Progenitor cell of endocrine pancreas (in vitro differentiated cells): ENCODE measurements at regions not wholly inside any gene's neighbourhood (a gene's known extent, or its start where the extent isn't known, plus 50 kb on each side); places are given as distances from the start of the nearest gene placed in this dataset.
A peak's percentile ranks its signal among the peaks of the same experiment; 100 is the strongest.
"Not testable (repeated sequence)": the region's sequence is repeated elsewhere in the genome, so short reads cannot be mapped to it uniquely, and the experiment has no call there.

Source experiments
- DNase-seq: peaks from one replicate; pipeline ENCODE4 v3.0.0; 2021; ENCODE audit warnings: low spot score; ENCODE audit not compliant: unreplicated experiment
- H3K27ac Mint-ChIP-seq: 2 replicates; pipeline ENCODE4 v1.8.0; 2021; ENCODE audit warnings: mild to moderate bottlenecking, moderate library complexity, mixed read lengths
- H3K27me3 Mint-ChIP-seq: 2 replicates; pipeline ENCODE4 v1.8.0; 2021; ENCODE audit warnings: mixed read lengths
- H3K36me3 Mint-ChIP-seq: 2 replicates; pipeline ENCODE4 v1.8.0; 2022; ENCODE audit warnings: mixed read lengths; ENCODE audit not compliant: insufficient read depth
- H3K4me1 Mint-ChIP-seq: 2 replicates; pipeline ENCODE4 v1.8.0; 2021; ENCODE audit warnings: low read depth, mixed read lengths
- H3K4me3 Mint-ChIP-seq: 2 replicates; pipeline ENCODE4 v1.8.0; 2021; ENCODE audit warnings: low read depth, mild to moderate bottlenecking, moderate library complexity, mixed read lengths
- H3K9me3 Mint-ChIP-seq: 2 replicates; pipeline ENCODE4 v1.8.0; 2021; ENCODE audit warnings: low read depth, mixed read lengths
- TF ChIP-seq, protein P1 (sequence below): fragments of 200-600 bp; sonication (generic); IDR thresholded peaks from one replicate; pipeline ENCODE4 v1.5.0; 2021; ENCODE audit warnings: antibody characterized with exemption, mild to moderate bottlenecking; ENCODE audit not compliant: unreplicated experiment

DNA sequence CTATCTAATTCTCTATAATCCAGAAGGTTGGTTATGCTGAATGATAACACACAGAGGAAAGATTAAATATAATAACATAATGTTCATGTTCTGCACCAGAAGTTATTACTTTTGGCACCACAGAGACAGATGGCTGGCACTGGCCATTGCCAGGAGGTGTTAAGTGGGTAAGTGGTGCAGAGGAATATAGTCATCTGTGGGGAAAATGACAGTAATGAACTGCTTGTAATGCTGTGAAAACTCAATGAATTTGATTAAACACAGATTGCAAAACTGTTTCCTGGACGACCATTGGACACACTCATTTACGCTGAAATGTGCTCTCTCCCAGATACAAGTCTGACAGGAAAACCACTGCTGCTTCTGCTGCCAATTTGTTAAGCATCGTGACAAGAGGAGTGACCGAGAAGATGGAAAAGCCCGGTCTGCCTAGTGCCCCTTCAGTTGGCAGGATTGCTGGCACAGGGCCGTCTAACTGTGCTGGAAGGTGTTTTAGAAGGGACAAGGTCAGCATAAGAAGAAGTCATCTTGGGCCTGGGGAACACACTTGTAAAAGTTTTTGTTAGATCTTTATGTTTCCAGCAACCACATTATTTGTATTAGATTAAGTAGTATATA, 567.4 kb downstream of the CBLN4 start:
- no peak for DNase-seq
- Mint-ChIP-seq H3K27me3 (no peaks in the 10 kb centered on the region), H3K27ac (no peak overlapping the region), H3K9me3 (no peaks in the 10 kb centered on the region), H3K4me3 (no peak overlapping the region), H3K4me1 (no peaks in the 10 kb centered on the region), H3K36me3 (no peaks in the 10 kb centered on the region)
- TF ChIP-seq, protein P1, sequence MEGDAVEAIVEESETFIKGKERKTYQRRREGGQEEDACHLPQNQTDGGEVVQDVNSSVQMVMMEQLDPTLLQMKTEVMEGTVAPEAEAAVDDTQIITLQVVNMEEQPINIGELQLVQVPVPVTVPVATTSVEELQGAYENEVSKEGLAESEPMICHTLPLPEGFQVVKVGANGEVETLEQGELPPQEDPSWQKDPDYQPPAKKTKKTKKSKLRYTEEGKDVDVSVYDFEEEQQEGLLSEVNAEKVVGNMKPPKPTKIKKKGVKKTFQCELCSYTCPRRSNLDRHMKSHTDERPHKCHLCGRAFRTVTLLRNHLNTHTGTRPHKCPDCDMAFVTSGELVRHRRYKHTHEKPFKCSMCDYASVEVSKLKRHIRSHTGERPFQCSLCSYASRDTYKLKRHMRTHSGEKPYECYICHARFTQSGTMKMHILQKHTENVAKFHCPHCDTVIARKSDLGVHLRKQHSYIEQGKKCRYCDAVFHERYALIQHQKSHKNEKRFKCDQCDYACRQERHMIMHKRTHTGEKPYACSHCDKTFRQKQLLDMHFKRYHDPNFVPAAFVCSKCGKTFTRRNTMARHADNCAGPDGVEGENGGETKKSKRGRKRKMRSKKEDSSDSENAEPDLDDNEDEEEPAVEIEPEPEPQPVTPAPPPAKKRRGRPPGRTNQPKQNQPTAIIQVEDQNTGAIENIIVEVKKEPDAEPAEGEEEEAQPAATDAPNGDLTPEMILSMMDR, result no peak

DNA sequence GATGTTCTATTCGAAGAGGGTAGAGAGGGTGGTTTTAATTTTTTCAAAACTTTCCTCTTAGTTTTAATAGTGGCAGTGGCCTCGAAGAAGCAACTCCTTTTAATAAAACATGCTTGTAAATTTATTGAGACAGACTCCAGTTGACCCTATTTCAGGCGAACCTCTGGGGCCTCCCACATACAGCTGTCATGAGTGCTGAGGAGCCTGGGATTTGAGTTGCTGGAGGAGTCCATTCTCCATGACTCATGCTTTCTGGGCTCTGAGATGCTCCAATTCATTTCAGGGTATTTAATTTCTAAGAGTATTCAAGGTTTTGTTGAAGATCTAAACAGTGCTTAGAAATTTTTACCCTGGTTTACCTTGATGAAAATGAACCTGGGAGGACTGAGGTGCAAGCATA, 580.4 kb downstream of the CBLN4 start:
- TF ChIP-seq, protein P1, result no peak
- DNase-seq, result no peak
- Mint-ChIP-seq H3K9me3 (no peaks in the 10 kb centered on the region), H3K27ac (no peak overlapping the region), H3K4me1 (no peaks in the 10 kb centered on the region), H3K36me3 (no peaks in the 10 kb centered on the region), H3K27me3 (peaks cover 6% of the 10 kb centered on the region), H3K4me3 (no peak overlapping the region)

DNA sequence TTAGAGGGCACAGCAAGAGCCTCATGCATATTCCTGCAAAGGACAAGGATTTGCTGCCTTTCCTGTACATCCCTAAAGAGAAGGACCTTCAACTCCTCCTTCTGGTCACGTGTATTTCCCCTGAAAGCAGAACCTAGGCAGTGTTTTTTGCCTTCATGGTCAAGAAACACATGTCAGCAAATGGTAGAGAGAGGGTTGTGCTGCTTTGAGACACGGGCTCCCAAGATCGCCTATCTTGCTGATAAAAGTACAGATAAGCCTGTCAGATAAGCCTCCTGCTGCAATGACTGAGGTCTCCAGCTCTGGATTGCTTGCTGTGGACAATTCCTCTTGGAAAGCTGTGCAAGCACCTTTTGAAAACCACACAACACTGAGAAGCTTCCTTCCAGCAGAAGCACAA, 580.8 kb downstream of the CBLN4 start:
- peaks cover 10% of the 10 kb centered on the region for H3K27me3 Mint-ChIP-seq
- DNase-seq, result no peak
- no peaks in the 10 kb centered on the region for H3K9me3 Mint-ChIP-seq
- H3K4me3 Mint-ChIP-seq, result no peak overlapping the region
- no peaks in the 10 kb centered on the region for H3K4me1 Mint-ChIP-seq
- H3K36me3 Mint-ChIP-seq, result no peaks in the 10 kb centered on the region
- no peak overlapping the region for H3K27ac Mint-ChIP-seq
- TF ChIP-seq, protein P1, result no peak

DNA sequence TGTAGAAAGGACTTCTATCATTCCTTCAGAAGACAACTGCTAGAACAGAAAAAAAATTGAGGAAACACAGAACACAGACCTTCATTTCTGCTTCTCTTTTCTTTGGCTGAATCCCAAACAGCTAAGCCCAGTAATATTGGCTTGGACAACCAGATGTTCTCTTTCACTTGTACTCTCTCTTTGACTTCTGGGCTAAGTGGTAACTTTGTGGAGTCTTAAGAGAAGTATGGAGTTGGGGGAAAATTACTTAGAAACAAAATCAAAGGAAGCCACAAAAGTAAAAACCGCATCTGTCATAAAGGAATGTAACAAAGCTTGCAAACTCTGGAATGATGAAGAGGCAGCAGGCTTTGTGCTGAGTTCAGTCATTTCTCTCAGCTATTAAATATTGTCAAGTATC, 587.5 kb downstream of the CBLN4 start:
- DNase-seq, result no peak

DNA sequence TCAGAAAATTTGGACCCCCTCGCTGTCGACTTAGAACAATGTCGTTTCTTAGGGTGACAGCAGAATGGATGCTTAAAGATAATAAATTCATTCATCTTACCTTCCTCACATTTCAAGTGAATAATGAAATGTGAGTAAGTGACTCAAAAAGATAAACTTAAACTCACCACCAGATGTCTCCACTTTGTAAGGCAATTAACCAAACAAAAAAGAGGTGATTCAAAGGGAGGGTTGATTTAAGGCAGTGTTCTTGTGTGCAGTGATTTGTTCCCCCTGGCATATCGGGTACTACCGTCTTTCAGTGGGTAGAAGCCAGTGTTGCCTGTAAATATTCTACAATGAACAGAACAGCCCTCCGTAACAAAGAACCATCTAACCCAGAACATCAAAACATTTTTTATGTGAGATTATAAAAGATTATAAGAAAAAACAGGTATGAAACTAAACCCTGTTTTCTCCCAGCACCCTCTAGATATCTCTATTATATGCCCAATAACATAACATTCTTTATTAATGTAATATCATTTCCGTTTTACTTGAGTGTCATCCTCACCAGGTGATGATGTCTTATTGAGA, 589.7 kb downstream of the CBLN4 start:
- DNase-seq, result no peak
- Mint-ChIP-seq H3K4me3 (no peak overlapping the region), H3K9me3 (no peaks in the 10 kb centered on the region), H3K36me3 (no peaks in the 10 kb centered on the region), H3K27me3 (peaks cover 6% of the 10 kb centered on the region), H3K27ac (no peak overlapping the region), H3K4me1 (no peaks in the 10 kb centered on the region)
- TF ChIP-seq, protein P1, result peak; percentile 52

More for the DNA sequence above, 587.5 kb downstream of the CBLN4 start:
- no peak overlapping the region for H3K27ac Mint-ChIP-seq
- H3K4me3 Mint-ChIP-seq, result no peak overlapping the region
- no peaks in the 10 kb centered on the region for H3K4me1 Mint-ChIP-seq
- H3K36me3 Mint-ChIP-seq, result no peaks in the 10 kb centered on the region
- TF ChIP-seq, protein P1, result no peak
- H3K27me3 Mint-ChIP-seq, result peaks cover 6% of the 10 kb centered on the region
- H3K9me3 Mint-ChIP-seq, result no peaks in the 10 kb centered on the region

DNA sequence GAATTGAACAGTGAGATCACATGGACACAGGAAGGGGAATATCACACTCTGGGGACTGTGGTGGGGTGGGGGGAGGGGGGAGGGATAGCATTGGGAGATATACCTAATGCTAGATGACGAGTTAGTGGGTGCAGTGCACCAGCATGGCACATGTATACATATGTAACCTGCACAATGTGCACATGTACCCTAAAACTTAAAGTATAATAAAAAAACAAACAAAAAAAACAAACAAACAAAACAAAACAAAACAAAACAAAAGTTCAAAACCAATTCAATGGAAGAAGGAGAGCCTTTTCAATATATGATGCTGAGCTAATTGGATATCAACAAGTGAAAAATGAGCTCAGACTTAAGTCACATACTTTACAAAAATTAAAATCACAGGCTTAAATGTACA, 592.8 kb downstream of the CBLN4 start:
- H3K4me1 Mint-ChIP-seq, H3K9me3 Mint-ChIP-seq, H3K27ac Mint-ChIP-seq: not testable (repeated sequence)

More for the DNA sequence above, 592.8 kb downstream of the CBLN4 start:
- not testable (repeated sequence) for H3K4me3 Mint-ChIP-seq, DNase-seq, H3K27me3 Mint-ChIP-seq, H3K36me3 Mint-ChIP-seq
